CD14-positive monocyte (primary cell): ENCODE measurements at regions not wholly inside any gene's neighbourhood (a gene's known extent, or its start where the extent isn't known, plus 50 kb on each side); places are given as distances from the start of the nearest gene placed in this dataset.

Source experiments
- DNase-seq, 3 donors: peaks; one replicate each; pipeline ENCODE4 v3.0.0-alpha.2; 2011 to 2022
- H2AFZ ChIP-seq: 2 replicates; pipeline ENCODE4 v1.6.0; 2012; ENCODE audit warnings: mild to moderate bottlenecking, low read depth, low read length, inconsistent platforms; ENCODE audit not compliant: insufficient read depth, poor library complexity, severe bottlenecking
- H3K27ac ChIP-seq, 2 donors: 1 replicate in 1 of 2; 2 replicates in 1 of 2; pipeline ENCODE4 v1.5.1; 2012 to 2013; ENCODE audit warnings: low read length in 2 of 2, control low read depth in 1 of 2, inconsistent platforms in 1 of 2, low read depth in 1 of 2, mild to moderate bottlenecking in 1 of 2
- H3K27me3 ChIP-seq, 2 donors: one replicate each; pipeline versions ENCODE4 v1.6.0 to v1.6.1; 2011 to 2013; ENCODE audit warnings: low read length in 2 of 2; ENCODE audit not compliant: control insufficient read depth in 2 of 2, insufficient read depth in 2 of 2
- H3K36me3 ChIP-seq, 2 donors: replicated peaks in 1 of 2; 1 replicate in 1 of 2; 2 replicates in 1 of 2; pipeline versions ENCODE4 v1.5.1 to v1.6.1; 2012 to 2013; ENCODE audit warnings: low read length in 2 of 2, control low read depth in 1 of 2, inconsistent platforms in 1 of 2, mild to moderate bottlenecking in 1 of 2; ENCODE audit not compliant: insufficient read depth in 2 of 2, control insufficient read depth in 1 of 2
- H3K4me1 ChIP-seq, 2 donors: 1 replicate in 1 of 2; 2 replicates in 1 of 2; pipeline versions ENCODE4 v1.5.1 to v1.6.1; 2012 to 2013; ENCODE audit warnings: low read length in 2 of 2, control low read depth in 1 of 2, inconsistent platforms in 1 of 2, mild to moderate bottlenecking in 1 of 2, moderate library complexity in 1 of 2; ENCODE audit not compliant: insufficient read depth in 2 of 2, control insufficient read depth in 1 of 2
- H3K4me2 ChIP-seq: replicated peaks from 2 replicates; pipeline ENCODE3; 2012; ENCODE audit warnings: low read length, moderate library complexity, mild to moderate bottlenecking; ENCODE audit not compliant: poor library complexity, severe bottlenecking; ENCODE audit errors: extremely low read depth
- H3K4me3 ChIP-seq, 3 experiments: fragments of 200-600 bp in 1 of 3; sonication (generic) in 1 of 3; replicated peaks in 1 of 3; 1 replicate in 2 of 3; 2 replicates in 1 of 3; pipeline ENCODE4 v1.5.1; 2011 to 2013; ENCODE audit warnings: low read length in 3 of 3, mild to moderate bottlenecking in 3 of 3, control low read depth in 2 of 3, low read depth in 2 of 3, inconsistent platforms in 1 of 3, moderate library complexity in 1 of 3
- H3K79me2 ChIP-seq: 2 replicates; pipeline ENCODE4 v1.6.0; 2012; ENCODE audit warnings: mild to moderate bottlenecking, control low read depth, inconsistent platforms, low read length, moderate library complexity; ENCODE audit not compliant: insufficient read depth
- H3K9ac ChIP-seq: 2 replicates; pipeline ENCODE4 v1.6.0; 2017; ENCODE audit warnings: low read length, mild to moderate bottlenecking; ENCODE audit not compliant: insufficient read depth, poor library complexity, severe bottlenecking
- H3K9me3 ChIP-seq, 2 donors: replicated peaks in 1 of 2; 1 replicate in 1 of 2; 2 replicates in 1 of 2; pipeline versions ENCODE4 v1.5.1 to v1.6.1; 2012 to 2013; ENCODE audit warnings: low read length in 2 of 2, control low read depth in 1 of 2; ENCODE audit not compliant: control insufficient read depth in 1 of 2, insufficient read depth in 1 of 2
- H4K20me1 ChIP-seq: 2 replicates; pipeline ENCODE4 v1.6.0; 2012; ENCODE audit warnings: mild to moderate bottlenecking, low read length, control low read depth, moderate library complexity; ENCODE audit not compliant: insufficient read depth
- H3K27ac Mint-ChIP-seq, 7 donors: one replicate each; pipeline ENCODE4 v1.8.0; 2020; ENCODE audit warnings: mild to moderate bottlenecking in 7 of 7, mixed read lengths in 7 of 7, moderate library complexity in 6 of 7, inconsistent platforms in 2 of 7
- H3K27me3 Mint-ChIP-seq, 3 donors: one replicate each; pipeline ENCODE4 v1.8.0; 2021 to 2022; ENCODE audit warnings: low read depth in 3 of 3, mild to moderate bottlenecking in 3 of 3, mixed read lengths in 3 of 3, moderate library complexity in 3 of 3, inconsistent platforms in 1 of 3
- H3K36me3 Mint-ChIP-seq, 2 donors: one replicate each; pipeline ENCODE4 v1.8.0; 2020; ENCODE audit warnings: mixed read lengths in 2 of 2, inconsistent platforms in 1 of 2, mild to moderate bottlenecking in 1 of 2
- H3K4me1 Mint-ChIP-seq: one replicate; pipeline ENCODE4 v1.8.0; 2020; ENCODE audit warnings: mild to moderate bottlenecking, mixed read lengths
- H3K4me3 Mint-ChIP-seq, 2 donors: one replicate each; pipeline ENCODE4 v1.8.0; 2020; ENCODE audit warnings: mild to moderate bottlenecking in 2 of 2, mixed read lengths in 2 of 2, moderate library complexity in 1 of 2
- H3K9me3 Mint-ChIP-seq, 7 donors: one replicate each; pipeline ENCODE4 v1.8.0; 2020 to 2022; ENCODE audit warnings: mixed read lengths in 7 of 7, mild to moderate bottlenecking in 6 of 7, moderate library complexity in 6 of 7, inconsistent platforms in 2 of 7
- WGBS: methylation state at CpG from one replicate; pipeline ENCODE4 v1.1.5; 2013; ENCODE audit warnings: missing lambda C conversion rate; ENCODE audit not compliant: insufficient coverage; 5-methylcytosine and 5-hydroxymethylcytosine counted together
- intact Hi-C, 2 donors: fragments of 100-400 bp; cut with micrococcal nuclease; formaldehyde crosslinking; loops; one replicate each; pipeline versions ENCODE4 v1.15.0 to v1.15.1; 2023
- TF ChIP-seq, protein P1 (sequence below): fragments of 200-600 bp; IDR thresholded peaks from one replicate; pipeline ENCODE4 v1.8.0; 2022; ENCODE audit warnings: antibody characterized with exemption, mild to moderate bottlenecking

DNA sequence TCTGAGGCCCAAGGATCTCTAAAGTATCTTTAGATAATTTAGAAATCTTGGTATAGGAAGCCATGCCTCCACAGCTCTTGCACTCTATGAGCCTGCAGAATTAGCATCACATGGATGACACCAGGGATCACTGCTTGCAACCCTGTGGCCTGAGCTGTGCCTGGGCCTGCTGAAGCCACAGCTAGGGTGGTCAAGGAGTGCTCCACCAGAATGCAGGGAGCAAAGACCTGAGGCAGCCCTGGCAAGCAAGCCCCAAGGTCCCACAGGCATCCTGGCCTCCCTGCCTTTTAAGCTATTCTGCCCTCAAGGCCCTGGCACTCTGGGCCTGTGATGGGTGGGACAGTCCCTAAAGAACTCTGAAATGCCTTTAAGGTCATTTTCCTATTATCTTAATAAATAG, 105.2 kb upstream of the NALF2 start:
- H3K27me3 Mint-ChIP-seq, result peaks cover 2 to 14% (median 3%) of the 10 kb centered on the region in 3 donors
- TF ChIP-seq, protein P1, sequence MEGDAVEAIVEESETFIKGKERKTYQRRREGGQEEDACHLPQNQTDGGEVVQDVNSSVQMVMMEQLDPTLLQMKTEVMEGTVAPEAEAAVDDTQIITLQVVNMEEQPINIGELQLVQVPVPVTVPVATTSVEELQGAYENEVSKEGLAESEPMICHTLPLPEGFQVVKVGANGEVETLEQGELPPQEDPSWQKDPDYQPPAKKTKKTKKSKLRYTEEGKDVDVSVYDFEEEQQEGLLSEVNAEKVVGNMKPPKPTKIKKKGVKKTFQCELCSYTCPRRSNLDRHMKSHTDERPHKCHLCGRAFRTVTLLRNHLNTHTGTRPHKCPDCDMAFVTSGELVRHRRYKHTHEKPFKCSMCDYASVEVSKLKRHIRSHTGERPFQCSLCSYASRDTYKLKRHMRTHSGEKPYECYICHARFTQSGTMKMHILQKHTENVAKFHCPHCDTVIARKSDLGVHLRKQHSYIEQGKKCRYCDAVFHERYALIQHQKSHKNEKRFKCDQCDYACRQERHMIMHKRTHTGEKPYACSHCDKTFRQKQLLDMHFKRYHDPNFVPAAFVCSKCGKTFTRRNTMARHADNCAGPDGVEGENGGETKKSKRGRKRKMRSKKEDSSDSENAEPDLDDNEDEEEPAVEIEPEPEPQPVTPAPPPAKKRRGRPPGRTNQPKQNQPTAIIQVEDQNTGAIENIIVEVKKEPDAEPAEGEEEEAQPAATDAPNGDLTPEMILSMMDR, result no peak
- no peaks in the 10 kb centered on the region for H4K20me1 ChIP-seq
- no peaks in the 10 kb centered on the region for H3K4me1 ChIP-seq
- no peak overlapping the region for H3K4me2 ChIP-seq
- no peak overlapping the region for H3K27ac Mint-ChIP-seq
- no peaks in the 10 kb centered on the region for H3K36me3 Mint-ChIP-seq
- no peak overlapping the region for H3K27ac ChIP-seq
- no peaks in the 10 kb centered on the region for H3K36me3 ChIP-seq
- no peak overlapping the region for H3K4me3 ChIP-seq
- H3K27me3 ChIP-seq, result no peaks in the 10 kb centered on the region
- peaks cover 0 to 5% (median 0%) of the 10 kb centered on the region in 7 donors for H3K9me3 Mint-ChIP-seq
- intact Hi-C loops, result no loop called here
- H3K9me3 ChIP-seq, result no peaks in the 10 kb centered on the region
- H3K4me1 Mint-ChIP-seq, result no peaks in the 10 kb centered on the region
- no peak overlapping the region for H2AFZ ChIP-seq
- no peak overlapping the region for H3K9ac ChIP-seq
- no peak for DNase-seq
- no peak overlapping the region for H3K4me3 Mint-ChIP-seq
- H3K79me2 ChIP-seq, result no peaks in the 10 kb centered on the region

DNA sequence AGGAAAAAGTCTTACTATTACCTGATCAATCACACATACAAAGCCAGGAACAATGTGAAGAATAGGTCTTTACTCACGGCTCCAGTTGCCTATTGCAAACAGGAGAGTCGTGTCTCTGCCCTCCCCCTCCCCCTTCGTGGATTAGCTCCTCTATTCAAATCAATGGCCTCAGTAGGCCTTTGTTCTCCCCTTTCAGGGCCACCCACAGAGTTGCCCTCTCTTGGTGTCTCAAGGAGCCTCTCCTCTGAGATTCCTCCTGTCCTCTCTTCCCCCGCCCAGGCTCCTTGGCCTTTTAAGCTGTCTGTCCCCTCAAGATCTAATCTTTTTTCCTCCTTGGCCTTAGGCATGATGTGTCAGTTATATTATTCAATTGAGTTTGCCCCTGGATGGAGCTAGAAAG, 107.2 kb upstream of the NALF2 start:
- Histone ChIP-seq H3K9me3 (no peaks in the 10 kb centered on the region), H3K4me3 (no peak overlapping the region), H3K27me3 (no peaks in the 10 kb centered on the region), H3K4me2 (no peak overlapping the region), H3K36me3 (no peaks in the 10 kb centered on the region), H3K9ac (no peak overlapping the region), H4K20me1 (no peaks in the 10 kb centered on the region), H2AFZ (no peak overlapping the region), H3K27ac (no peak overlapping the region), H3K4me1 (no peaks in the 10 kb centered on the region), H3K79me2 (no peaks in the 10 kb centered on the region)
- intact Hi-C loops, result no loop called here
- no peaks in the 10 kb centered on the region for H3K36me3 Mint-ChIP-seq
- H3K27ac Mint-ChIP-seq, result no peak overlapping the region
- no peaks in the 10 kb centered on the region for H3K4me1 Mint-ChIP-seq
- H3K27me3 Mint-ChIP-seq, result peaks cover 2 to 16% (median 3%) of the 10 kb centered on the region in 3 donors
- no peak for DNase-seq
- TF ChIP-seq, protein P1, result no peak
- H3K9me3 Mint-ChIP-seq, result peaks cover 0 to 5% (median 0%) of the 10 kb centered on the region in 7 donors
- H3K4me3 Mint-ChIP-seq, result no peak overlapping the region
- 80% methylated on average over 1 of the region's 4 CpGs for WGBS
